OCI-LY3 (cell line): ENCODE measurements at regions not wholly inside any gene's neighbourhood (a gene's known extent, or its start where the extent isn't known, plus 50 kb on each side); places are given as distances from the start of the nearest gene placed in this dataset.

ENCODE experiments used
- H2AFZ ChIP-seq: fragments of 200-600, 300-600 bp; shearing (Covaris generic); 2 replicates; pipeline ENCODE4 v1.6.0; 2014; ENCODE audit warnings: antibody characterized with exemption, low read depth, low read length
- H3K27ac ChIP-seq: fragments of 200-600, 300-600 bp; sonication (generic); 2 replicates; pipeline ENCODE4 v1.5.1; 2014; ENCODE audit warnings: mild to moderate bottlenecking, low read length, moderate library complexity, mixed read lengths
- H3K27me3 ChIP-seq: fragments of 200-600, 300-600 bp; sonication (generic); 2 replicates; pipeline ENCODE4 v1.6.1; 2014; ENCODE audit warnings: low read depth, low read length, mixed read lengths
- H3K36me3 ChIP-seq: fragments of 200-600, 300-600 bp; sonication (generic); replicated peaks from 2 replicates; pipeline ENCODE3; 2014; ENCODE audit warnings: low read depth, low read length, mixed read lengths
- H3K4me1 ChIP-seq: fragments of 300-600, 200-600 bp; sonication (generic); 2 replicates; pipeline ENCODE4 v1.6.1; 2014; ENCODE audit warnings: low read length, mixed read lengths
- H3K4me2 ChIP-seq: fragments of 200-600, 300-600 bp; sonication (generic); 2 replicates; pipeline ENCODE4 v1.6.1; 2014; ENCODE audit warnings: low read length, mixed read lengths
- H3K4me3 ChIP-seq: fragments of 300-600, 200-600 bp; sonication (generic); 2 replicates; pipeline ENCODE4 v1.5.1; 2014; ENCODE audit warnings: antibody characterized with exemption, mild to moderate bottlenecking, low read length, moderate library complexity
- H3K79me2 ChIP-seq: fragments of 300-600, 200-600 bp; shearing (Covaris generic); 2 replicates; pipeline ENCODE4 v1.6.1; 2014; ENCODE audit warnings: mild to moderate bottlenecking, low read length, mixed read lengths
- H3K9ac ChIP-seq: fragments of 300-600, 200-600 bp; shearing (Covaris generic); 2 replicates; pipeline ENCODE4 v1.6.0; 2014; ENCODE audit warnings: mild to moderate bottlenecking, low read length, moderate library complexity
- H3K9me3 ChIP-seq: fragments of 200-600, 300-600 bp; shearing (Covaris generic); 2 replicates; pipeline ENCODE4 v1.6.1; 2014; ENCODE audit warnings: low read length, mixed read lengths; ENCODE audit not compliant: insufficient read depth
- H4K20me1 ChIP-seq: fragments of 200-600, 300-600 bp; sonication (generic); 2 replicates; pipeline ENCODE4 v1.6.1; 2016; ENCODE audit warnings: low read length, mixed read lengths; ENCODE audit not compliant: insufficient read depth
- CTCF ChIP-seq: fragments of 200-600, 300-600 bp; sonication (generic); IDR thresholded peaks from 2 replicates; pipeline ENCODE4 v1.5.1; 2014; ENCODE audit warnings: antibody characterized with exemption, low read length, low read depth
- EZH2phosphoT487 ChIP-seq: fragments of 200-600 bp; shearing (Covaris generic); IDR thresholded peaks from 2 replicates; pipeline ENCODE4 v1.6.1; 2018; ENCODE audit warnings: antibody characterized with exemption, mixed run types, low read depth

- TF ChIP-seq EZH2phosphoT487: no peak
- TF ChIP-seq CTCF: no peak
- Histone ChIP-seq H3K27ac (peak overlapping the region; percentile 87), H3K4me2 (peak overlapping the region; percentile 65), H3K79me2 (peaks cover 20% of the 10 kb centered on the region), H3K4me3 (peak overlapping the region; percentile 48), H2AFZ (no peak overlapping the region), H3K9ac (peak overlapping the region; percentile 43), H3K4me1 (peaks cover 45% of the 10 kb centered on the region), H3K9me3 (no peaks in the 10 kb centered on the region), H3K27me3 (no peaks in the 10 kb centered on the region), H4K20me1 (no peaks in the 10 kb centered on the region), H3K36me3 (no peaks in the 10 kb centered on the region)
Observed at GRCh38 chr1:83131692-83131955, 867.3 kb downstream of the TTLL7 start.

GRCh38 chr1:83130886-83131691, 867.8 kb downstream of the TTLL7 start:
- Histone ChIP-seq H2AFZ (no peak overlapping the region), H3K36me3 (no peaks in the 10 kb centered on the region), H3K4me1 (peaks cover 45% of the 10 kb centered on the region), H4K20me1 (no peaks in the 10 kb centered on the region), H3K27ac (peak overlapping the region; percentile 87), H3K9me3 (no peaks in the 10 kb centered on the region), H3K79me2 (peaks cover 22% of the 10 kb centered on the region), H3K4me2 (peak overlapping the region; percentile 65), H3K4me3 (peak overlapping the region; percentile 48), H3K27me3 (no peaks in the 10 kb centered on the region), H3K9ac (peak overlapping the region; percentile 43)
- TF ChIP-seq EZH2phosphoT487 (no peak), CTCF (no peak)

GRCh38 chr1:83129107-83129506, 869.8 kb downstream of the TTLL7 start:
- H2AFZ ChIP-seq: no peak overlapping the region
- H4K20me1 ChIP-seq: no peaks in the 10 kb centered on the region
- H3K36me3 ChIP-seq: no peaks in the 10 kb centered on the region
- H3K4me2 ChIP-seq: peak overlapping the region; percentile 65
- no peaks in the 10 kb centered on the region for H3K9me3 ChIP-seq
- peaks cover 28% of the 10 kb centered on the region for H3K79me2 ChIP-seq
- no peaks in the 10 kb centered on the region for H3K27me3 ChIP-seq
- H3K9ac ChIP-seq: peak overlapping the region; percentile 35; the same call in 1 of the 2 replicates
- peak overlapping the region; percentile 28 for H3K4me3 ChIP-seq
- peaks cover 45% of the 10 kb centered on the region for H3K4me1 ChIP-seq
- TF ChIP-seq CTCF (no peak), EZH2phosphoT487 (no peak)
- H3K27ac ChIP-seq: peak overlapping the region; percentile 87

GRCh38 chr1:83125456-83125855, 873.5 kb downstream of the TTLL7 start:
- Histone ChIP-seq H3K9me3 (no peaks in the 10 kb centered on the region), H3K27me3 (no peaks in the 10 kb centered on the region), H3K4me1 (peaks cover 26% of the 10 kb centered on the region), H3K9ac (no peak overlapping the region), H3K4me3 (no peak overlapping the region), H3K36me3 (no peaks in the 10 kb centered on the region), H4K20me1 (no peaks in the 10 kb centered on the region), H3K27ac (no peak overlapping the region), H3K4me2 (no peak overlapping the region), H2AFZ (no peak overlapping the region), H3K79me2 (peaks cover 24% of the 10 kb centered on the region)
- TF ChIP-seq EZH2phosphoT487 (no peak), CTCF (no peak)
